Erythroblast (primary cell): ENCODE measurements at regions not wholly inside any gene's neighbourhood (a gene's known extent, or its start where the extent isn't known, plus 50 kb on each side); places are given as distances from the start of the nearest gene placed in this dataset.

Experiments used
- DNase-seq, 2 experiments: peaks; one replicate each; lab custom pipeline; 2025; lab: John Stamatoyannopoulos, UW
- GATA1 ChIP-seq: IDR thresholded peaks from 2 replicates; pipeline ENCODE4 v1.6.1; 2011; ENCODE audit warnings: low read depth, mild to moderate bottlenecking, control low read depth, low read length, moderate library complexity
- POLR2A ChIP-seq: IDR thresholded peaks from 2 replicates; pipeline ENCODE4 v1.6.1; 2011; ENCODE audit warnings: mild to moderate bottlenecking, low read length

- TF ChIP-seq GATA1 (no peak), POLR2A (no peak)
- no peak for DNase-seq
Observed at GRCh38 chr3:177437513-177438337, 240.4 kb upstream of the TBL1XR1 start.

- no peak for DNase-seq
- TF ChIP-seq POLR2A (no peak), GATA1 (no peak)
Observed at GRCh38 chr3:177438596-177439220, 241.4 kb upstream of the TBL1XR1 start.

GRCh38 chr3:177439694-177440269, 242.5 kb upstream of the TBL1XR1 start:
- TF ChIP-seq POLR2A = no peak
- no peak for TF ChIP-seq GATA1
- no peak for DNase-seq

GRCh38 chr3:177440456-177441104, 243.3 kb upstream of the TBL1XR1 start:
- TF ChIP-seq GATA1 (no peak), POLR2A (no peak)
- DNase-seq = no peak

- no peak for DNase-seq
- TF ChIP-seq GATA1 = no peak
- no peak for TF ChIP-seq POLR2A
Observed at GRCh38 chr3:177441276-177441812, 244.1 kb upstream of the TBL1XR1 start.

- no peak for DNase-seq
- TF ChIP-seq POLR2A (no peak), GATA1 (no peak)
Observed at GRCh38 chr3:177441813-177442646, 244.7 kb upstream of the TBL1XR1 start.

- no peak for TF ChIP-seq POLR2A
- no peak for TF ChIP-seq GATA1
- no peak for DNase-seq
Observed at GRCh38 chr3:177443469-177443868, 246.2 kb upstream of the TBL1XR1 start.

- TF ChIP-seq GATA1 (no peak), POLR2A (no peak)
- no peak for DNase-seq
Observed at GRCh38 chr3:177444696-177445095, 247.4 kb upstream of the TBL1XR1 start.

GRCh38 chr3:177445549-177445948, 248.3 kb upstream of the TBL1XR1 start:
- no peak for DNase-seq
- TF ChIP-seq POLR2A = no peak
- no peak for TF ChIP-seq GATA1

GRCh38 chr3:177446165-177446601, 248.9 kb upstream of the TBL1XR1 start:
- TF ChIP-seq POLR2A = no peak
- no peak for TF ChIP-seq GATA1
- DNase-seq = no peak

GRCh38 chr3:177447938-177448337, 250.7 kb upstream of the TBL1XR1 start:
- TF ChIP-seq GATA1 = no peak
- DNase-seq = no peak

- no peak for TF ChIP-seq POLR2A
- no peak for TF ChIP-seq GATA1
- DNase-seq = no peak
Observed at GRCh38 chr3:177448987-177449359, 251.7 kb upstream of the TBL1XR1 start.

GRCh38 chr3:177449360-177450006, 252.2 kb upstream of the TBL1XR1 start:
- TF ChIP-seq POLR2A (no peak), GATA1 (no peak)
- peak in 1 of 2 experiments; percentile 7 for DNase-seq
